HG03045 (cell line): ENCODE measurements at regions not wholly inside any gene's neighbourhood (a gene's known extent, or its start where the extent isn't known, plus 50 kb on each side); places are given as distances from the start of the nearest gene placed in this dataset.

Experiments
- ATAC-seq: cut with Tn5 transposase; IDR thresholded peaks from one replicate; pipeline ENCODE4 v1.9.1; 2021; ENCODE audit warnings: mild to moderate bottlenecking, moderate library complexity; ENCODE audit not compliant: unreplicated experiment

GRCh38 chr3:62975566-62975965 is 100.3 kb upstream of the CADPS start:
- ATAC-seq, result no peak

GRCh38 chr3:62981962-62982361 is 106.7 kb upstream of the CADPS start:
- ATAC-seq, result no peak

GRCh38 chr3:62982795-62983455 is 107.7 kb upstream of the CADPS start:
- ATAC-seq, result no peak

GRCh38 chr3:62986061-62986460 is 110.8 kb upstream of the CADPS start:
- no peak for ATAC-seq

- ATAC-seq, result no peak
Observed at GRCh38 chr3:62987721-62988120, 112.5 kb upstream of the CADPS start.

GRCh38 chr3:62990704-62991413 is 115.6 kb upstream of the CADPS start:
- no peak for ATAC-seq

GRCh38 chr3:62992520-62992919 is 117.3 kb upstream of the CADPS start:
- no peak for ATAC-seq

GRCh38 chr3:62995119-62995518 is 119.9 kb upstream of the CADPS start:
- ATAC-seq, result no peak

GRCh38 chr3:62995530-62995929 is 120.3 kb upstream of the CADPS start:
- ATAC-seq, result no peak

- no peak for ATAC-seq
Observed at GRCh38 chr3:62997369-62997768, 122.2 kb upstream of the CADPS start.

GRCh38 chr3:62999158-62999557 is 123.9 kb upstream of the CADPS start:
- no peak for ATAC-seq

GRCh38 chr3:62999791-63000190 is 124.6 kb upstream of the CADPS start:
- no peak for ATAC-seq

- ATAC-seq, result no peak
Observed at GRCh38 chr3:63004448-63004847, 129.2 kb upstream of the CADPS start.

GRCh38 chr3:63015614-63016309 is 140.5 kb upstream of the CADPS start:
- ATAC-seq, result no peak

- ATAC-seq, result no peak
Observed at GRCh38 chr3:63022114-63022513, 146.9 kb upstream of the CADPS start.

GRCh38 chr3:63026722-63027121 is 151.5 kb upstream of the CADPS start:
- no peak for ATAC-seq

- no peak for ATAC-seq
Observed at GRCh38 chr3:63029326-63029725, 154.1 kb upstream of the CADPS start.

GRCh38 chr3:63029921-63030320 is 154.7 kb upstream of the CADPS start:
- ATAC-seq, result no peak

- ATAC-seq, result no peak
Observed at GRCh38 chr3:63030666-63031065, 155.4 kb upstream of the CADPS start.

- no peak for ATAC-seq
Observed at GRCh38 chr3:63032881-63033280, 157.7 kb upstream of the CADPS start.

GRCh38 chr3:63034101-63034500 is 158.9 kb upstream of the CADPS start:
- no peak for ATAC-seq

- ATAC-seq, result no peak
Observed at GRCh38 chr3:63037116-63037515, 161.9 kb upstream of the CADPS start.
